ENCODE measurements at regions not wholly inside any gene's neighbourhood (a gene's known extent, or its start where the extent isn't known, plus 50 kb on each side); places are given as distances from the start of the nearest gene placed in this dataset.

GRCh38 chr4:19748519-19749479 lies 502.9 kb upstream of the SLIT2 start:
- peak; percentile 84 for DNase-seq
- 66 to 67% methylated on average over 3 of the region's 3 CpGs for WGBS, 2 donors
- H3K36me3 ChIP-seq = no peaks in the 10 kb centered on the region
- H3K4me3 ChIP-seq = no peak overlapping the region
- no peaks in the 10 kb centered on the region for H3K9me3 ChIP-seq
- no peaks in the 10 kb centered on the region for H3K27me3 ChIP-seq
- intact Hi-C loops (cut with DNase I) = no loop called here
- H3K4me1 ChIP-seq = no peaks in the 10 kb centered on the region
- H3K27ac ChIP-seq = peak overlapping the region in 1 of 4 donors; percentile 33
- TF ChIP-seq EP300 (IDR thresholded peaks at IDR 0.05) (no peak), POLR2AphosphoS5 (IDR thresholded peaks at IDR 0.05) (peak in 3 of 4 donors; percentile 45 to 60 (median 59))

- Histone ChIP-seq H3K27ac (no peak overlapping the region), H3K9me3 (no peaks in the 10 kb centered on the region), H3K4me3 (no peak overlapping the region), H3K4me1 (no peaks in the 10 kb centered on the region), H3K36me3 (no peaks in the 10 kb centered on the region), H3K27me3 (no peaks in the 10 kb centered on the region)
- WGBS, 2 donors = 62 to 73% methylated on average over 2 of the region's 2 CpGs
- intact Hi-C loops (cut with DNase I) = no loop called here
- no peak for TF ChIP-seq EP300 (IDR thresholded peaks at IDR 0.05)
- no peak for TF ChIP-seq CTCF (IDR thresholded peaks at IDR 0.05)
- DNase-seq = no peak
Observed at GRCh38 chr4:19746377-19746776, 505.3 kb upstream of the SLIT2 start.

- intact Hi-C loops (cut with DNase I) = no loop called here
- Histone ChIP-seq H3K4me3 (no peak overlapping the region), H3K9me3 (no peaks in the 10 kb centered on the region), H3K4me1 (peaks cover 0 to 6% (median 0%) of the 10 kb centered on the region in 4 donors), H3K27me3 (no peaks in the 10 kb centered on the region), H3K27ac (no peak overlapping the region), H3K36me3 (no peaks in the 10 kb centered on the region)
- WGBS, 2 donors = 81 to 84% methylated on average over 2 of the region's 2 CpGs
- TF ChIP-seq POLR2A (IDR thresholded peaks at IDR 0.05) (no peak), EP300 (IDR thresholded peaks at IDR 0.05) (no peak)
- no peak for DNase-seq
Observed at GRCh38 chr4:19743115-19743638, 508.5 kb upstream of the SLIT2 start.

- no peak overlapping the region for H3K4me3 ChIP-seq
- H3K27ac ChIP-seq = no peak overlapping the region
- H3K27me3 ChIP-seq = no peaks in the 10 kb centered on the region
- H3K4me1 ChIP-seq = peaks cover 0 to 6% (median 0%) of the 10 kb centered on the region in 4 donors
- 43 to 59% methylated on average over 7 of the region's 7 CpGs for WGBS, 2 donors
- DNase-seq = no peak
- H3K36me3 ChIP-seq = no peaks in the 10 kb centered on the region
- no peaks in the 10 kb centered on the region for H3K9me3 ChIP-seq
- no peak for TF ChIP-seq CTCF (IDR thresholded peaks at IDR 0.05)
- no peak for TF ChIP-seq POLR2AphosphoS5 (IDR thresholded peaks at IDR 0.05)
- TF ChIP-seq EP300 (IDR thresholded peaks at IDR 0.05) = no peak
- intact Hi-C loops (cut with DNase I) = no loop called here
Observed at GRCh38 chr4:19739101-19739651, 512.5 kb upstream of the SLIT2 start.

GRCh38 chr4:19736968-19737756 lies 514.5 kb upstream of the SLIT2 start:
- no peak for TF ChIP-seq POLR2A (IDR thresholded peaks at IDR 0.05)
- intact Hi-C loops (cut with DNase I) = no loop called here
- Histone ChIP-seq H3K27me3 (no peaks in the 10 kb centered on the region), H3K4me1 (peaks cover 0 to 6% (median 0%) of the 10 kb centered on the region in 4 donors), H3K9me3 (no peaks in the 10 kb centered on the region), H3K4me3 (no peak overlapping the region), H3K36me3 (no peaks in the 10 kb centered on the region), H3K27ac (no peak overlapping the region)
- DNase-seq = no peak
- 92 to 94% methylated on average over 1 of the region's 1 CpG for WGBS, 2 donors

GRCh38 chr4:19735012-19735411 lies 516.7 kb upstream of the SLIT2 start:
- no peak overlapping the region for H3K4me3 ChIP-seq
- DNase-seq = no peak
- no peak overlapping the region for H3K27ac ChIP-seq
- no peaks in the 10 kb centered on the region for H3K27me3 ChIP-seq
- H3K36me3 ChIP-seq = no peaks in the 10 kb centered on the region
- H3K9me3 ChIP-seq = no peaks in the 10 kb centered on the region
- intact Hi-C loops (cut with DNase I) = no loop called here
- peaks cover 0 to 6% (median 0%) of the 10 kb centered on the region in 4 donors for H3K4me1 ChIP-seq
- no peak for TF ChIP-seq CTCF (IDR thresholded peaks at IDR 0.05)

Measured in sigmoid colon (tissue), 6 donors.